ENCODE measurements at regions not wholly inside any gene's neighbourhood (a gene's known extent, or its start where the extent isn't known, plus 50 kb on each side); places are given as distances from the start of the nearest gene placed in this dataset.

DNA sequence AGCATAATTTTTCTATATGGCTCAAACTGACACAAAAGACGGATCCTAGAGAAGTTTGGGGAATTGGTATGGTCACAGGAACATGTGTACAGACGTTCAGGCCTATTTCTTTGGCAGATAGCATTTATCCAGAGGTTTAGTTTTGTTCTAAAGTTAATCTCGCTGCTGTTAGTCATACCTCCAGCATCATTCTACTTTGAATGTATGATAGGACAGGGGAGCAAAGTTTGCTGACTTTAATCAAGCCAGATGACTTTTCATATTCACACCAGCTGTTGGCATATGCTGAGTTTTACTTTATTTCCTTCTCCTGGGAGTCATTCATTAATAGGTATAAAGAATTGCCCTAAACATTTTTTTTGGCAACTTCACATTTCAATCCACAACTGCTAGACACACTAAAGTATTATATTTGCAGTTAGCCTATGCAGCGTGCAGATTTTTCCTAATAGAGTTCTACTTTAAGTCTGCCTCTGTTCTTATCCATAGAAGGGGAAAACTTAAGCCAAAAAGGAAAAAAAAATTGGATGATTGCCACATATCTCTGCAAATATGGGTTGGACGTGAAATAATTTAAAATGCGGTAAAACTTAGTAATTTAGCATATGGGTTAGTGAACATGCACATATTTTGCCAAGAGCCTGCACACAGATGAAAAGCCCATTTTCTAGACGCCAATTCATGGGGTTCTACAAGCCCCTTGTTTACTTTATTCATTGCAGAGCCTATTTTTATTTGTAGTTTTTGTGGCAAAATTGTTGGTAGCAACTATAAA lies 213.1 kb downstream of the C7orf25 start:
- no peak for DNase-seq (ENCODE audit: extremely low spot score, unreplicated experiment)
- H3K27ac Mint-ChIP-seq: no peak overlapping the region
- no peaks in the 10 kb centered on the region for H3K9me3 Mint-ChIP-seq
- TF ChIP-seq, protein P1, sequence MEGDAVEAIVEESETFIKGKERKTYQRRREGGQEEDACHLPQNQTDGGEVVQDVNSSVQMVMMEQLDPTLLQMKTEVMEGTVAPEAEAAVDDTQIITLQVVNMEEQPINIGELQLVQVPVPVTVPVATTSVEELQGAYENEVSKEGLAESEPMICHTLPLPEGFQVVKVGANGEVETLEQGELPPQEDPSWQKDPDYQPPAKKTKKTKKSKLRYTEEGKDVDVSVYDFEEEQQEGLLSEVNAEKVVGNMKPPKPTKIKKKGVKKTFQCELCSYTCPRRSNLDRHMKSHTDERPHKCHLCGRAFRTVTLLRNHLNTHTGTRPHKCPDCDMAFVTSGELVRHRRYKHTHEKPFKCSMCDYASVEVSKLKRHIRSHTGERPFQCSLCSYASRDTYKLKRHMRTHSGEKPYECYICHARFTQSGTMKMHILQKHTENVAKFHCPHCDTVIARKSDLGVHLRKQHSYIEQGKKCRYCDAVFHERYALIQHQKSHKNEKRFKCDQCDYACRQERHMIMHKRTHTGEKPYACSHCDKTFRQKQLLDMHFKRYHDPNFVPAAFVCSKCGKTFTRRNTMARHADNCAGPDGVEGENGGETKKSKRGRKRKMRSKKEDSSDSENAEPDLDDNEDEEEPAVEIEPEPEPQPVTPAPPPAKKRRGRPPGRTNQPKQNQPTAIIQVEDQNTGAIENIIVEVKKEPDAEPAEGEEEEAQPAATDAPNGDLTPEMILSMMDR (conservative IDR thresholded peaks at IDR 0.05): no peak
- no peaks in the 10 kb centered on the region for H3K27me3 Mint-ChIP-seq
- H3K36me3 Mint-ChIP-seq: no peaks in the 10 kb centered on the region
- peaks cover 13% of the 10 kb centered on the region for H3K4me1 Mint-ChIP-seq (ENCODE audit: unreplicated experiment)
- H3K4me3 Mint-ChIP-seq: no peak overlapping the region

DNA sequence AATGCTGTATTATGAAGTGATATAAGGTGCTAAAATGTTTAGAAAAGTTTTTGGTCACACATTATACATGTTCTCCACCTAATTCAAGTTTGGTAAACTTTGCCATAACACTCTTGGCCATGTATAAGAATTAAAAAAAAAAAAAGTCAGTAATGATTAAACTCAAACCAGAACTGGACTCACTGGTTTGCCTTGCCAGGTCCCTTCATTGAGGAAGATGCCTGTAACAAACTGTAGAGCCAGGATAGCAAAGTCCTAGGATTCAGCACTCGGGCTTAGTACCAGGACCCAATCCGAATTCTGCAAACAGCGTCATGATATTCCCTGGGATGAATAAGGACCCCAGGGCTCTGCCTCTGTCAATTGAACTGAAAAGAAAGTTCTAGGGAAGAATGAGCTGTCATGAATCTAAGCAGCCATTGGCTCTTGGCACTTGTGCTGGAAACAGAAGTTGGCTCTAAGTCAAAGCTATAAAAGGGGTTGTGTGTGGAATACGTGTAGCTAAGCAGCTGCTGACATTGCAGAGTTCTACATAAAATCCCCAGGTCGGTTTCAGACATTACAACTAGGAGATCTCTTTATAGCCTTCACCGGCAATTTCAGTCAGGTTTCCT lies 216.9 kb downstream of the C7orf25 start:
- no peak overlapping the region for H3K4me3 Mint-ChIP-seq
- TF ChIP-seq, protein P1 (conservative IDR thresholded peaks at IDR 0.05): no peak
- H3K9me3 Mint-ChIP-seq: peaks cover under 1% of the 10 kb centered on the region
- H3K36me3 Mint-ChIP-seq: no peaks in the 10 kb centered on the region
- H3K27me3 Mint-ChIP-seq: no peaks in the 10 kb centered on the region
- H3K27ac Mint-ChIP-seq: no peak overlapping the region
- DNase-seq (ENCODE audit: extremely low spot score, unreplicated experiment): no peak
- peaks cover 30% of the 10 kb centered on the region for H3K4me1 Mint-ChIP-seq (ENCODE audit: unreplicated experiment)

DNA sequence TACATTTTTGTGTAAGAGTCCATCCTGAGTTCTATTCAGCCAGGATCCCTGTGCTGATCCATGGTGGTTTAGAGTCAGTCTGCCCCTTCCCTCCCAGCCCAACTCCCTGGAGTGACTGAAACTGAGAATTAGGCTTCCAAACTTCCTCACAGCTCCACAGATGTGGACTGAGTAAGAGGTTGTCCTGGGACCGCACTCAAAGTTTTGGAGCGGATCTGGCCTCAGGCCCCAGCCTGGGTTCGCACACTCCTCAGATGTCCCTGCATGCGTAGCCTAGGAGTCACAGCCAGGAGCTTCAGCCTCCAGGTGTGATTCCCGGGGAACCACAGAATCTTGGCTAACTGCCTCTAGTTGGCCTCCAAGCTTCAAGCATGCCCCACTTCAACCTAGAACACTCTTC lies 218.1 kb downstream of the C7orf25 start:
- Mint-ChIP-seq H3K36me3 (peaks cover 4% of the 10 kb centered on the region), H3K9me3 (peaks cover 6% of the 10 kb centered on the region), H3K27ac (no peak overlapping the region), H3K4me1 (ENCODE audit: unreplicated experiment) (peaks cover 20% of the 10 kb centered on the region), H3K27me3 (no peaks in the 10 kb centered on the region), H3K4me3 (no peak overlapping the region)
- TF ChIP-seq, protein P1 (conservative IDR thresholded peaks at IDR 0.05): no peak
- DNase-seq (ENCODE audit: extremely low spot score, unreplicated experiment): no peak

DNA sequence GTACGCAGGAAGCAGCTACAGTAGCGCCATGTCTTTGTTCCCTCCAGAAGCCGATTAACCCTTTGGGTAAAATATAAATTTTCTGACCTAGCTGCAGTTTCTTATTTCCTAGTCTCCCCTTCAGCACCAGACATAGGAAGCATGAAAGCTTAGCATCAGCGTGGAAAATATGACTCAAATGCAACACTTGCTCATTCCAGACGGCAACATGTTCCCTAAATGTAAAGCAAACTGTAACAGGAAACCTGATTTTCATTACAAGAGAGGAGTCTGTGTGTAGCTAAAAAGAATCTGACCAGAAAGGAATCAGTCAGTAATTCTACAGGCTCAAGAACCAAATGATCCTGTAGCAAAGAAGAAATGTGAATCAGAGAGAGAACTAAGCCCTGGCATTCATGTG lies 219.2 kb downstream of the C7orf25 start:
- H3K27ac Mint-ChIP-seq: no peak overlapping the region
- peaks cover 17% of the 10 kb centered on the region for H3K4me1 Mint-ChIP-seq (ENCODE audit: unreplicated experiment)
- no peak overlapping the region for H3K4me3 Mint-ChIP-seq
- DNase-seq (ENCODE audit: extremely low spot score, unreplicated experiment): no peak
- peaks cover 6% of the 10 kb centered on the region for H3K9me3 Mint-ChIP-seq
- H3K27me3 Mint-ChIP-seq: no peaks in the 10 kb centered on the region
- peaks cover 4% of the 10 kb centered on the region for H3K36me3 Mint-ChIP-seq
- TF ChIP-seq, protein P1 (conservative IDR thresholded peaks at IDR 0.05): no peak

DNA sequence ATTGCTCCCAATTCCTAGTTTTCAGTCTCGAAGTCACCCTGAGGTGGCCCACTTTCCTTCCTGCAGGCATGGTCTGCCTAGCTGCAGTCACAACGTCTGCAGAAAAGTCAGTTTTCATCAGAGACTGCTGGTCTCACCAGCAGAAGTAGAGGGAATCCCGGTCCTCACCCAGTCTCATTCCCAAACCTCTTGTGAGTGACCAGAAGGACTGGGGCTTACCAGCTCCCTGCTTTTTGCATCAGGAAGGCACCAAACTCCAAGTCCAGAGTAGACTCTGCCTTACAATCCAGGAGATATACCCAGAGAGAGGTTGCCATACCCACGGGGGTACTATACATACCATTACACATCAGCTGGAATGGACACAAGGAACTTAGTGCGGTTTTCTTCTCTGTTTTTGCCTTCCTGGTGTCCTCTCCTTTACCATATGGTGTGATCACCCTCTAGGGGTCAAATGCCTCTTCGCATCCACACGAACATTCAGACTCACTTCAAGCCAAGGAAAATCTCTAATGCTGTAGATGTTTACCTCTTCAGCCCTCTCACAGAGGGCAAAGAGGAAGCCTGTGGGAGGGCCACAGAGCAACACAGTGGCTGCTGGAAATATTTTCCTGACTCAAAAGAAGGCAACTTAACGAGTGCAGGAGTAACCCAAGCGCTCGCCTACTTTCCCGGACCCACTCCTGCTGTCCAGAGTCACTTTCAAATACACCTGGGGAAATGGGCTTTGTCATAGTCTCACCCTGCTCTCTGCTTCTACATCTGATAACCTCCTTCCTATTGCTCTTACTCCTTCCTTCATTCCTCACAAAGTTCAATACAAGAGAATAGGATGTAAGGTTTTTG lies 220.9 kb downstream of the C7orf25 start:
- peaks cover 6% of the 10 kb centered on the region for H3K9me3 Mint-ChIP-seq

More for the DNA sequence above, 220.9 kb downstream of the C7orf25 start:
- H3K4me3 Mint-ChIP-seq: no peak overlapping the region
- DNase-seq (ENCODE audit: extremely low spot score, unreplicated experiment): no peak
- H3K36me3 Mint-ChIP-seq: peaks cover 4% of the 10 kb centered on the region
- TF ChIP-seq, protein P1 (conservative IDR thresholded peaks at IDR 0.05): peak; percentile 82
- no peak overlapping the region for H3K27ac Mint-ChIP-seq
- H3K4me1 Mint-ChIP-seq (ENCODE audit: unreplicated experiment): peaks cover 29% of the 10 kb centered on the region
- H3K27me3 Mint-ChIP-seq: peaks cover 2% of the 10 kb centered on the region
